GM21528 (cell line): ENCODE measurements at regions not wholly inside any gene's neighbourhood (a gene's known extent, or its start where the extent isn't known, plus 50 kb on each side); places are given as distances from the start of the nearest gene placed in this dataset.
"Not testable (repeated sequence)": the region's sequence is repeated elsewhere in the genome, so short reads cannot be mapped to it uniquely, and the experiment has no call there.

ENCODE experiments used
- ATAC-seq: cut with Tn5 transposase; IDR thresholded peaks from one replicate; pipeline ENCODE4 v1.9.1; 2021; ENCODE audit warnings: mild to moderate bottlenecking, moderate library complexity; ENCODE audit not compliant: unreplicated experiment, low FRiP score

DNA sequence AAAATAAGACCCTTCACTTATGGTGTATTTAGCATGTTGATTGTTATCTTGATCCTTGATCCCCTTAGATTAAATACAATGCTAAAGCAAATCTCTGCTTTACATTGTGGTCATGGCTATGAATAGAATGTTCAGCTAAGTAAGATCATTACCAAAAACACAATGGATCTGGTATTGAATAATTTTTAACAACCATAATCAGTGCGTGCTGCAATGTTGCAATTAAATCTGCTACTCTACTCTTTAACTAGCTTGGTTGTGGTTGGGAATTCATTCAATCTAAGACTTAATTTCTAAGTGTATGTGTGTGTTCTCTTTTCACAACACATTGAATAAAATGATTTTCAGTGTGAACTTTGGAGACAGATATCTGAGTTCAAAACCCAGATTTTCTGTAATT lies 442.5 kb upstream of the ZNF804A start:
- no peak for ATAC-seq

DNA sequence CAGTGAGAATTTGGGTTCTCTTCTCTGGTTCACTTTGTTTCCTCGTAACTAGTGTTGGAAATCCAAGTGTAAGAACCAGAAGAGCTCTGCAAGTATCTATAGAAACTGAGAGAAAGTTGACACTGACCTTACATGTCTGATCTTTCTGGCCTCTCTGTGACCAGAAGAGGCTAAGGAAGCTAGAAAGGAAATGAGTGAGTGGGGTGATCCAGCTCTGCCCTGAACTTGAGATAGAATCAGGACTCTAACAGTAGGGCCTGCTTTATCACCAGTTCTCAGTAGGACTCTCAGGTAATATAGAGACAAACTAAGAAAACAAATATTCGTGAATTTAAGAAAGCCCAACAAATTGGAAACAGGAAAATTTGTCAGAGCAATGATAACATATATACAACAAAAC lies 441.2 kb upstream of the ZNF804A start:
- no peak for ATAC-seq

DNA sequence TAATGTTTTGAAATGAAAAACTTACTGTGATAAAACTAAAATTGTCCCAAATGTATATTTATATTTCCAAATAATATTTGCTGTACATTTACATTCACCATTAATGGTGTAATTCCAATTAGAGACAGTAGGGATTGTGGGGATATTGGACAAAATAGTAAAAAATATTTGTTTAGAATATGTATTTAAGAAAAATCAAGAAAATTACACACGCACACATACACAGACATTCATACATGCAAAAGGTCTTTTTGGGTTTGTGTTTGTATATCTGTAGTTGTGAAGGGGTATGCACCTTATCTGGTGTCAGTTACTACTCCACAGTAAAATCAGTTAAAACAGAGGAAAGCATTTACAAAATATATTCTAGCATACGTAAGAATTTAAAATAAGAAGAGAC lies 435.9 kb upstream of the ZNF804A start:
- ATAC-seq, result no peak

DNA sequence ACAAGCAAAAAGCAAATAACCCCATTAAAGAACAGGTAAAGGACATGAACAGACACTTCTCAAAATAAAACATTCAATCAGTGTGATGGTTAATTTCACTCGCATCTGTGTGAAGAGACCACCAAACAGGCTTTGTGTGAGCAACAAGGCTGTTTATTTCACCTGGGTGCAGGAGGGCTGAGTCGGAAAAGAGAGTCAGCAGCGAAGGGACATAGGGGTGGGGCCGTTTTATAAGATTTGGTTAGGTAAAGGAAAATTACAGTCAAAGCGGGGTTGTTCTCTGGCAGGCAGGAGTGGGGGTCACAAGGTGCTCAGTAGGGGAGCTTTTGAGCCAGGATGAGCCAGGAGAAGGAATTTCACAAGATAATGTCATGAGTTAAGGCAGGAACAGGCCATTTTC lies 429.5 kb upstream of the ZNF804A start:
- ATAC-seq, result not testable (repeated sequence)

DNA sequence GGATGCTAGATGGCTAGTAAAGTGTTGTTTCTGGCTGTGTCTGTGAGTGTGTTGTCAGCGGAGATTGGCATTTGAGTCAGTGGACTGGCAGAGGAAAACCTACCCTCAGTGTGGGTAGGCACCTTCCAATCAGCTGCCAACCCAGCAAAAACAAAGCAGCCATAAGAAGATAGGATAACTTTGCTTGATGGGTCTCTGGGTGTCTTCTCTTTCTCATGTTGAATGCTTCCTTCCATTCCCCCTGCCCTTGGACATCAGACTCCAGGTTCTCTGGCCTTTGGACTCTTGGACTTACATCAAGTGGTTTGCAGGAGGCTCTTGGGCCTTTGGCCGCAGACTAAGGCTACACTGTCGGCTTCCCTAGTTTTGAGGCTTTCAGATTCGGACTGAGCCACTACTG lies 429.0 kb upstream of the ZNF804A start:
- no peak for ATAC-seq

DNA sequence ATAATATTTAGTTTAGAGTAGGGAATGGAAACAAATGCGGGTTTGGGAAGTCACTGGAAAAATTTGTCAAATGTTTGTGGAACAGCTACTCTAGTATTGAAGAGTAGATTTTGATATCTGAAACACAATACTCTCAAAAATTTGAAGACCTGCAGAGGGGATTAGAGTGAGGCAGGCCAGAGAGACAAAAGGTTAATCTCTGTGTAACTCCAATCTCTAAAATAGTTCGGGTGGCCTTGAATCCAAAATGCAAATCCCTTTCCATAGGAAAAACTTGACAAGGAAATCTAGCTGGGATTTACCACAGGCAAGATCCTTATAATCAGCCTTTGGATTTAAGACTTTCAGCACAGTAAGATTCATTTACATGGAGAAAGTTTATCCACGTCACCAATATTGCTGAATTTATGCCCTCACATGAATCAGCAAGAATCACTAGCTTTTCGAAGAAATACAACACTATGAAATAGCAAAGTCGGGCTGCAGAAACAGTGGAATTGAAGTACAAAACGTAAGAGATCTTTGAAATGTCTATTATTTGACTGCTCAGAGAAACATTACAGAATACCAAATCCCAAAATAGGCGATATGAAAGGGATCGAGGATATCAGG lies 423.7 kb upstream of the ZNF804A start:
- no peak for ATAC-seq

DNA sequence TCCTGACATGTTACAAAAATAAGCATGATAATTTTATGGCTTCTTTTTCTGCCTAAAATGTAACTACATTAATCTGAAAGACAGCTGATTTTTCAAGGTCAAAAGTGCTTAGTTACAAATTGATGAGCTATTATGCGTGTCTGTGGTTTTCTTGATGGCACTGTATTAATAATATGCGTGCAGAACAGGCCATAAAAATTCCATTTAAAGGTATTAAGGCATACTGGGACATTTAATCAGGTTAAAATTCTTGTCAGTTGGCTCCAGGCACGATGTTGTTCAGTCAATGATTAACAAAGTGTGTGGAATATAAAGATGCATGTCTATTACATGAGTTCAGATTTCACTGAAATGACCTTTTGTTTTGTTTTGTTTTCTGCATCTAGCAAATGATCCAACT lies 420.1 kb upstream of the ZNF804A start:
- no peak for ATAC-seq

DNA sequence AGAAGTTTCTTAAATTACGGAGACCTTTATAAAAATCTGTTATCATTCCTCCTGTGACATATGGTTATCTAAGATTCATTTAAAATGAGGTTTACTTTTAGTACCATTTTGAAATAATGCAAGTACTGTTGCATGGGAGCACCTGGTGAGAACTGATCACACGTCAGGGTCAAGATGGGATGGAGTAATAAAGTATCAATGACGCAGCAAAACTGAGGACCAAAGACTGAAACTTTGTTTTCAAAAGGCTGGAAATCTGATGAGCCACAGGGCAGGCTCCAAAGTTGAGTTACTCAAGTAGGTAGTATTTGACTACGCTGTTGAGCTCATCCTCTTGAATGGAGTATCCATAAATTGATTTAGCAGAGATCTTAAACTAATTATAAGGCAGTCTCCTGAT lies 411.9 kb upstream of the ZNF804A start:
- no peak for ATAC-seq

DNA sequence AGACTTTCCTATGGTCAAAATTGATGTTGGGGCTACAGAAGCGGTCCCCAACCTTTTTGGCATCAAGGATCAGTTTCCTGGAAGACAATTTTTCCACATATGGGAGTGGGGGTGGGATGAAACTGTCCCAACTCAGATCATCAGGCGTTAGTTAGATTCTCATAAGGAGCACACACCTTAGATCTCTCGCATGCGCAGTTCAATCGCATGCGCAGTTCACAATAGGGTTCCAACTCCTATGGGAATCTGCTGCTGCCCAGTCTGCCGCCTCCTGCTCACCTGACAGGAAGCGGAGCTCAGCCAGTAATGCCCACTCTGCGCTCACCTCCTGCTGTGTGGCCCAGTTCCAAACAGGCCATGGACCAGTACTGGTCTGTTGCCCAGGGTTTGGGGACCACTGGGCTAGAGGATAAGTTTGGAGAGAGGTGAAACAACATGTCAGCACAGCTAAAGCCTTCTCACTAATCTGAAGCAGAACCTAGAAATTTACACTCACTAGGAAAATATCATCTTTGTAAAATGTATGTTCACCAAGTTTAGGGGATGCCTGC lies 410.8 kb upstream of the ZNF804A start:
- ATAC-seq, result no peak

DNA sequence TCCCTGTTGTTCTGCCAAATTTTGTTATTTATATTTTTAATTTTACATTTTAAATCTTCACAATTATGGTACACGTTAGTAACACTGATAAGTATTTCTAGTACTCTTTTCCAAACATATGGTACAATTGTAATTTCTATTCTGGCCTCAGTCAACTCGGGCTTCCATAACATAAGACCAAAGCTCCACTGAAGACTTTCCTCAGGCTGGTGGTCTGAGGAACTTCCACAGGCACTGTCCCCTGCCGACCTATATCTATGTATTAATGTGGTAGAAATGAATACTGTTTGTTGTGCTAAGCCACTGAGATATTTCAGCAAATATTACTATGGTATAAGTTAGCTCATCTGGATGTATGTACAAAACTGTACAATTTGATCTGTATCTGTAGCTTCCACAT lies 407.6 kb upstream of the ZNF804A start:
- no peak for ATAC-seq

DNA sequence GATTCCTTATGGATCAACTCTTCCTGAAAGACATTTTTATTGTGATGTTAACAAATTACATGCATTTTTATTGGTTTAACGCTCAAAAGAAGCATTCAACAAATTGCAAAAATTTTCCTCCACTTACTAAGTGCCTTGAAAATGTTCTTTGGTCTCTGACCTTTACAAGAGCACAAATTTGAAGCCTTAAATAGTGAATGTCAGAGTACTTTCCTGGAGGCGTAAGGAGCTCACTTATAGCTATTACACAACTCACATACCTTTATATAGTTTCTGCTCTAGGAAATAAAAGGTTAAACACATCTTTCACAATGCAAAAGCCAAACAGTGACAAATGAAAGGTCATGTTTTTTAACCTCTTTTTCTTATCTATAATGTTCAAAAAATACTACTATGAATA lies 405.7 kb upstream of the ZNF804A start:
- no peak for ATAC-seq

DNA sequence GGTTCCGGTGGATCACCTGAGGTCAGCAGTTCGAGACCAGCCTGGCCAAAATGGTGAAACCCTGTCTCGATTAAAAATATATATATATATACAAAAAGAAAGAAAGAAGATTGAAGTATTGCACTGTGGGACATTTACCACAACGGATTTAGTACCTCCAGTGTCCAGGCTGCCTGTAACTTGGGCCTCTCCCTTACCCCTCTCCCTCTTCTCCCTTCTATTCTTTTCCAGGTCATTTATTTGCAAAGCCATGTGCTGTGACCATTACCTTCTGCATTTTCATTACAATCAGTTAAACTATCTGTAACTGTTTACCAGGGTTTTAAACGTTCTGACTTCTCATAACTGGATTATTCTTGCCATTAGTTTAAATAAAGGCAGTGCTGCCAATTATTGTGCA lies 400.9 kb upstream of the ZNF804A start:
- ATAC-seq, result no peak

DNA sequence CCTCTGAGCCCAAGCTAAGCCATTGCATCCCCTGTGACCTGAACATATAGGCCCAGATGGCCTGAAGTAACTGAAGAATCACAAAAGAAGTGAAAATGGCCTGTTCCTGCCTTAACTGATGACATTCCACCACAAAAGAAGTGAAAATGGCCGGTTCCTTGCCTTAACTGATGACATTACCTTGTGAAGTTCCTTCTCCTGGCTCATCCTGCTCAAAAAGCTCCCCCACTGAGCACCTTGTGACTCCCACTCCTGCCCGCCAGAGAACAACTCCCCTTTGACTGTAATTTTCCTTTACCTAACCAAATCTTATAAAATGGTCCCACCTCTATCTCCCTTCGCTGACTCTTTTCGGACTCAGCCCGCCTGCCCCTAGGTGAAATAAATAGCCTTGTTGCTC lies 399.5 kb upstream of the ZNF804A start:
- not testable (repeated sequence) for ATAC-seq

DNA sequence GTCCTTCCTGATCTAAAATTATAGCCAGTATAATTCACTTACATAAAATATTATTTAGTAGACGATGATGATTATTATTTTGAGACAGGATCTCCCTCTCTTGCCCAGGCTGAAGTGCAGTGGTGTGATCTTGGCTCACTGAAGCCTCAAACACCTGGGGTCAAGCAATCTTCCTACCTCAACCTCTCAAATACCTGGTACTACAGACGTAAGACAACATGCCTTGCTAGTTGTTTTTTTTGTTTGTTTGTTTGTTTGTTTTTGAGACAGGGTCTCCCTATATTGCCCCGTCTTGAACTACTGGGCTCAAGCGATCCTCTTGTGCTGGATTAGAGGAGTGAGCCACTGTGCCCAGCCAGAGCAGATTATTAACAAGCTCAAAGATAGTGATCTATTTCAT lies 399.1 kb upstream of the ZNF804A start:
- ATAC-seq, result no peak

DNA sequence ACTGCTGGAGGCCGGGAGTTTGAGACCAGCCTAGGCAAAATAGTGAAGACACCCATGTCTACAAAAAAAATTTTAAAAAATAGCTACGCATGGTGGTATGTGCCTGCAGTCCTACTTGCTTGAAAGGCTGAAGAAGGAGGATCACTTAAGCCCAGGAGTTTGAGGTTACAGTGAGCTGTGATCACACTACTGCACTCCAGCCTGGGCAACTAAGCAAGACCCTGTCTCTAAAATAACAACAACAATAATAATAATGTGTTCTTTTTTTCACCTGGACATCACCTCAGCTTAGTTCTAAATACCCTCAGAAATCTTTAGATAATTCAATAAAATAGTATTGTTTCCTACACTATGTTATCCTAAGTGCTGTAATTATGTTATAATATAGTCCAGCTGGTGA lies 397.1 kb upstream of the ZNF804A start:
- no peak for ATAC-seq

DNA sequence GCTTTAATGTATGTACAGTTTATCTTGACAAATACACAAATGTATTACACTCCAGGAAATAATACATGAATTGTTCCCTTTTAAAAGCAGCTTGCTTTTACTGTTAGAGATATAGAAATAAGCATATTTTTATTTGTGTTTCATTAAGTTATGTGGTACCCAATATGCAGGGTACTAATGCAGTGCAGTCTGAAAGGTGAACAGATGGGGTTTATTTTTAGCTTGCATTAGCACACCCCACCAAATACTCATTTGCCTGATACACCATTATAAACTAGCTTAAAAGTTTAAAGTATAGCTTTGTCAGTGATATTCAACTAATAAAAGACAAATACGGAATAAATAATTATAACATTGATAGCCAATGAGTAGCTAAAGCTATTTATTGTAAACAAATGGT lies 394.7 kb upstream of the ZNF804A start:
- ATAC-seq, result no peak

DNA sequence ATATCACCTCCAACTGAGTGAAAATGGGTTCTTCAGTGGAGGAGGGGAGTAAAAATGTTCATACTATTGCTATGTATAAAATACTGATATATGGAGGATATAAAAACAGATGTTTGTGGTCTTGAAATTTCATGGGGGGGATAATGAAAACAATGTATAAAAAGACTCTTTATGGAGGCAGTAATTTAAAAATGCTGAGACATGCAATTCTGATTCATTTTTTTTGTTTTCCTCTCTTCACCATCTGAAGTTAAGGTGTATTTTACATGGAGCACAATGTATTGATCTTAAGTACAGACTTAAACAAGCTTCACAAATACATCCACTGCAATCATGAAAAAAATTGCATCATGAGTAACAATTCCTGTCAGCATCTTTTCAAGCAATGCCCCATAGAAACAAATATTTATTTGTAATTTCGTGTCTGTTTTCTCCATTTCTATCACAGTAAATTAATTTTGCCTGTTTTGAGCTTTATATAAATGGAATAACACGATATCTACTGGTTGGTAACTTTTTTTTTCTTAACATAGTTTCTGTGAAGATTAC lies 393.2 kb upstream of the ZNF804A start:
- no peak for ATAC-seq

DNA sequence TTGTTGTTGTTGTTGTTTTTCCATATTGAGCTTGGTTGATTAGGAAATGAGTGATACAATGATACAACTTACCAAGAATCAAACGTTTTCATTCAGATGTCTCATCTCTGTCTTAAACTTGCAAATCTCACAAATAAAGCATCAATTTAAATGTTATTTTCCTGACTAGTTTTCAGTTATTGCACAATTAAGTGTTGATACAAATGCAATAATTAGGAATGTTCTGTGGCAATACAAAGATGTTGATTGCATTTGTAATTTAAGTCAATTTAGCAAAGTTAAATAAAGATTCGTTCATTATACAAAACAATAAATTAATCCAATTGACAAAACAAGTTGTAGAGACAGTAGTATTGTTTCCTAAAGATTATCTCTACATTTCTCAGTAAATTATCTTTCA lies 392.3 kb upstream of the ZNF804A start:
- ATAC-seq, result no peak

DNA sequence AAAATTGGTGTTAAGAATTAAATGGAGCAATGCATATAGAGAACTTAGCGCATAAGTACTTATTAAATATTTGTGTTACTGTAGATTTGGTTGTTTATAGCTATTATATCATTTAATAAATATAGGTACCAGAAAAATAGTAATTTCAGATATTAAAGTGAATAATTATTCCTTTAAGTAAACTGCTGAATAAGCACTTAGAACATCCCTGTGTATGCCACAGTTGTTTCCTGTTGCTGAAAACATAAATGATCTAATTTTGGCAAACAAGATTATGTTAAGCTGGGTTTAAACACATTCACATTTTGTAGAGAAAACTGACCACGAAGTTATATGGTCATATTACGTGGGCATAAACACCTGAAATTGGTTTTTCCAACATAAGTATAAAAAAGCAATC lies 388.0 kb upstream of the ZNF804A start:
- ATAC-seq, result no peak

DNA sequence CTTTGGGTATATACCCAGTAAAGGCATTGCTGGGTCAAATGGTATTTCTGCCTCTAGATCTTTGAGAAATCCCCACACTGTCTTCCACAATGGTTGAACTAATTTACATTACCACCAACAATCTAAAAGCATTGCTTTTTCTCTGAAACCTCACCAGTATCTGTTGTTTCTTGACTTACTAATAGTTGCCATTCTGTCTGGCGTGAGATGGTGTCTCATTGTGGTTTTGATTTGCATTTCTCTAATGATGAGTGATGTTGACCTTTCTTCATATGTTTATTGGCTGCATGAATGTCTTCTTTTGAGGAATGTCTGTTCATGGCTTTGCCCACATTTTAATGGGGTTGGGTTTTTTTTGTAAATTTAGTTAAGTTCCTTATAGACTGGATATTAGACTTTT lies 382.6 kb upstream of the ZNF804A start:
- no peak for ATAC-seq

DNA sequence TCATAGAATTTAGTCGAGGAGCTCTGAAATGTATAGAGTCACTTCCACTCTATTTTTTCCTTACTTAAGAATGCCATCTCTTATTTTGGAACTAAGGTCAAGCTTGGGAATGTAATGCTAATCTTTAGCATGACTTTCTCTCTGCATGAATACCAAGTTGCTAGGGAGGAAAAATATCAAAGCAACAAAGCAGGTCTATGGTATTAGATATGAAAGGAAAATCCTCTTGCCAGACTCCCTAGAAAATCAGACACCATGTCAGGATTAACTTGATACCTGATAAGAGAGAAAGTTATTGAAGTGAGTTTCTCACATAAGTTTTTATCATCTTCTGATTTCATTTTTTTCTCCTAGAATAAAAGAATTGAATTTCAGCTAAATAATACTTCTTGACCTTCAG lies 341.7 kb upstream of the ZNF804A start:
- no peak for ATAC-seq

DNA sequence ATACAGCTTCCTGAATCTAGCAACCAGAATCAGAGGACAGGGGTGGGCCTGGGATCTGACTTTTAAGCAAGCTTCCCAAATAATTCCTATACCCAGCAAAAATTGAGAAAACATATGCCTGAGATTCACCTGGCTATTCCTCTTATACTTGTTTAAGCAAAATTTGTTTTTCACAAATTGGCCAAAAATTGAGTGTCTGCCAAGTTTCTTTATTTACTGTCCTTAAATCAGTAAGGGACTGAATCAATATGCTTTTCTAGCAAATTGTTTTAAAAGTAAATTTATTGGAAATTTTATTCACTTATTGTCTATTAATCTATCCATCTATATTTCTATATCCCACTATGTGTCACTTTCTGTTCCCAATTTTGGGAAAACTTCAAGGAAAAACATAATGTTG lies 337.0 kb upstream of the ZNF804A start:
- no peak for ATAC-seq

DNA sequence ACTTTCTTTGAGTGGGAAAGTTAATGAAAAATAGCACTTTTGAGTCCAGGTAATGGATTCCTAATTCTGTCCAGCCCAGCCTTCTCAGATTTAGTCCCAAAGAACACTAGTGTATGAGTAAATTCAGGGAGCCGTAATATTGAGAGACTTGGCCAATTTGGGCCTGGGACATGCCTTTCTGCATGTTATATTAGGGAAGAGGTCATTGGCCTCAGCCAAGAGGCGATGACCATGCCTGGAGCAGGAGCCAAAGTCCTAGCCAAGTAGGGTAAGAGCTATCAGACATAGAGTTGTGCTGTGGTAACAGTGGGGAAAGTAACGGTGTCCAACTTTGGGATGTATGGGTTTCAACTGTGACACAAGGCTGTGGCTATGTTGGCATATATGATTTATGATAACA lies 336.5 kb upstream of the ZNF804A start:
- no peak for ATAC-seq
